Uterus (tissue), 2 donors: ENCODE measurements at regions not wholly inside any gene's neighbourhood (a gene's known extent, or its start where the extent isn't known, plus 50 kb on each side); places are given as distances from the start of the nearest gene placed in this dataset.

Experiments used
- POLR2A ChIP-seq, 2 donors: fragments of 450-650 bp; IDR thresholded peaks; one replicate each; pipeline ENCODE4 v1.6.1; 2016; ENCODE audit warnings: antibody characterized with exemption in 2 of 2, mild to moderate bottlenecking in 1 of 2, moderate library complexity in 1 of 2
- TF ChIP-seq, protein P1 (sequence below), 4 experiments: fragments of 200-600 bp in 2 of 4; fragments of 450-650 bp in 2 of 4; sonication (generic) in 2 of 4; IDR thresholded peaks; one replicate each; pipeline ENCODE4 v1.5.1; 2016 to 2019; ENCODE audit warnings: antibody characterized with exemption in 4 of 4, mild to moderate bottlenecking in 2 of 4, moderate library complexity in 1 of 4

- TF ChIP-seq POLR2A (IDR thresholded peaks at IDR 0.05): no peak
- TF ChIP-seq, protein P1, sequence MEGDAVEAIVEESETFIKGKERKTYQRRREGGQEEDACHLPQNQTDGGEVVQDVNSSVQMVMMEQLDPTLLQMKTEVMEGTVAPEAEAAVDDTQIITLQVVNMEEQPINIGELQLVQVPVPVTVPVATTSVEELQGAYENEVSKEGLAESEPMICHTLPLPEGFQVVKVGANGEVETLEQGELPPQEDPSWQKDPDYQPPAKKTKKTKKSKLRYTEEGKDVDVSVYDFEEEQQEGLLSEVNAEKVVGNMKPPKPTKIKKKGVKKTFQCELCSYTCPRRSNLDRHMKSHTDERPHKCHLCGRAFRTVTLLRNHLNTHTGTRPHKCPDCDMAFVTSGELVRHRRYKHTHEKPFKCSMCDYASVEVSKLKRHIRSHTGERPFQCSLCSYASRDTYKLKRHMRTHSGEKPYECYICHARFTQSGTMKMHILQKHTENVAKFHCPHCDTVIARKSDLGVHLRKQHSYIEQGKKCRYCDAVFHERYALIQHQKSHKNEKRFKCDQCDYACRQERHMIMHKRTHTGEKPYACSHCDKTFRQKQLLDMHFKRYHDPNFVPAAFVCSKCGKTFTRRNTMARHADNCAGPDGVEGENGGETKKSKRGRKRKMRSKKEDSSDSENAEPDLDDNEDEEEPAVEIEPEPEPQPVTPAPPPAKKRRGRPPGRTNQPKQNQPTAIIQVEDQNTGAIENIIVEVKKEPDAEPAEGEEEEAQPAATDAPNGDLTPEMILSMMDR (IDR thresholded peaks at IDR 0.05): no peak
These were observed 648.4 kb downstream of the PLA2G4A start for GRCh38 chr1:187477103-187477502.
